ENCODE measurements at regions not wholly inside any gene's neighbourhood (a gene's known extent, or its start where the extent isn't known, plus 50 kb on each side); places are given as distances from the start of the nearest gene placed in this dataset.

GRCh38 chr2:12099374-12099773 lies 352.9 kb downstream of the LPIN1 start:
- DNase-seq (ENCODE audit: low read depth in 2 of 3, low spot score in 2 of 3): no peak

- no peak for DNase-seq (ENCODE audit: low read depth in 2 of 3, low spot score in 2 of 3)
These were observed 356.2 kb downstream of the LPIN1 start for GRCh38 chr2:12102679-12103078.

- no peak for DNase-seq (ENCODE audit: low read depth in 2 of 3, low spot score in 2 of 3)
These were observed 358.7 kb downstream of the LPIN1 start for GRCh38 chr2:12105180-12105579.

GRCh38 chr2:12106440-12107080 lies 360.1 kb downstream of the LPIN1 start:
- DNase-seq (ENCODE audit: low read depth in 2 of 3, low spot score in 2 of 3): peak in 1 of 3 donors; percentile 31

GRCh38 chr2:12107321-12107720 lies 360.9 kb downstream of the LPIN1 start:
- DNase-seq (ENCODE audit: low read depth in 2 of 3, low spot score in 2 of 3): no peak

- no peak for DNase-seq (ENCODE audit: low read depth in 2 of 3, low spot score in 2 of 3)
These were observed 361.5 kb downstream of the LPIN1 start for GRCh38 chr2:12107939-12108338.

GRCh38 chr2:12109363-12110017 lies 363.1 kb downstream of the LPIN1 start:
- DNase-seq (ENCODE audit: low read depth in 2 of 3, low spot score in 2 of 3): no peak

GRCh38 chr2:12110074-12110473 lies 363.6 kb downstream of the LPIN1 start:
- DNase-seq (ENCODE audit: low read depth in 2 of 3, low spot score in 2 of 3): peak in 2 of 3 donors; percentile 39 to 78

GRCh38 chr2:12110481-12110880 lies 364.0 kb downstream of the LPIN1 start:
- peak in 2 of 3 donors; percentile 19 to 24 for DNase-seq (ENCODE audit: low read depth in 2 of 3, low spot score in 2 of 3)

GRCh38 chr2:12113412-12113811 lies 367.0 kb downstream of the LPIN1 start:
- DNase-seq (ENCODE audit: low read depth in 2 of 3, low spot score in 2 of 3): no peak

- DNase-seq (ENCODE audit: low read depth in 2 of 3, low spot score in 2 of 3): no peak
These were observed 368.4 kb downstream of the LPIN1 start for GRCh38 chr2:12114816-12115215.

GRCh38 chr2:12116228-12116750 lies 369.9 kb downstream of the LPIN1 start:
- DNase-seq (ENCODE audit: low read depth in 2 of 3, low spot score in 2 of 3): no peak

- DNase-seq (ENCODE audit: low read depth in 2 of 3, low spot score in 2 of 3): no peak
These were observed 373.4 kb downstream of the LPIN1 start for GRCh38 chr2:12119841-12120240.

- no peak for DNase-seq (ENCODE audit: low read depth in 2 of 3, low spot score in 2 of 3)
These were observed 374.1 kb downstream of the LPIN1 start for GRCh38 chr2:12120281-12121150.

- DNase-seq (ENCODE audit: low read depth in 2 of 3, low spot score in 2 of 3): no peak
These were observed 378.4 kb downstream of the LPIN1 start for GRCh38 chr2:12124790-12125189.

- no peak for DNase-seq (ENCODE audit: low read depth in 2 of 3, low spot score in 2 of 3)
These were observed 379.9 kb downstream of the LPIN1 start for GRCh38 chr2:12126318-12126717.

GRCh38 chr2:12127638-12128037 lies 381.2 kb downstream of the LPIN1 start:
- DNase-seq (ENCODE audit: low read depth in 2 of 3, low spot score in 2 of 3): peak in 1 of 3 donors; percentile 17

GRCh38 chr2:12131975-12132374 lies 385.5 kb downstream of the LPIN1 start:
- no peak for DNase-seq (ENCODE audit: low read depth in 2 of 3, low spot score in 2 of 3)

GRCh38 chr2:12141618-12142258 lies 395.3 kb downstream of the LPIN1 start:
- no peak for DNase-seq (ENCODE audit: low read depth in 2 of 3, low spot score in 2 of 3)

GRCh38 chr2:12151716-12152115 lies 405.3 kb downstream of the LPIN1 start:
- no peak for DNase-seq (ENCODE audit: low read depth in 2 of 3, low spot score in 2 of 3)

GRCh38 chr2:12152888-12153287 lies 406.5 kb downstream of the LPIN1 start:
- DNase-seq (ENCODE audit: low read depth in 2 of 3, low spot score in 2 of 3): no peak

Measured in hematopoietic multipotent progenitor cell (in vitro differentiated cells).